Activated naive CD8-positive, alpha-beta T cell treated with anti-CD3 and anti-CD28 coated beads, Interleukin-2, amount 50 U/mL, for 24 hours (primary cell): ENCODE measurements at regions not wholly inside any gene's neighbourhood (a gene's known extent, or its start where the extent isn't known, plus 50 kb on each side); places are given as distances from the start of the nearest gene placed in this dataset.

Experiments
- ATAC-seq: fragments of 150-1000 bp; cut with Tn5 transposase; one replicate; pipeline ENCODE4 v1.10.0; 2021
- DNase-seq: peaks from one replicate; pipeline ENCODE4 v3.0.0; 2021
- H3K27ac Mint-ChIP-seq: one replicate; pipeline ENCODE4 v1.8.0; 2021; ENCODE audit warnings: mild to moderate bottlenecking, mixed read lengths
- H3K27me3 Mint-ChIP-seq: one replicate; pipeline ENCODE4 v1.8.0; 2021; ENCODE audit warnings: mixed read lengths
- H3K36me3 Mint-ChIP-seq: one replicate; pipeline ENCODE4 v1.8.0; 2021; ENCODE audit warnings: low read depth, mixed read lengths
- H3K4me1 Mint-ChIP-seq: one replicate; pipeline ENCODE4 v1.8.0; 2021; ENCODE audit warnings: mixed read lengths
- H3K4me3 Mint-ChIP-seq: one replicate; pipeline ENCODE4 v1.8.0; 2021; ENCODE audit warnings: mild to moderate bottlenecking, moderate library complexity, mixed read lengths
- H3K9me3 Mint-ChIP-seq: one replicate; pipeline ENCODE4 v1.8.0; 2021; ENCODE audit warnings: mixed read lengths

GRCh38 chr3:164687902-164688301 lies 390.4 kb downstream of the SI start:
- Mint-ChIP-seq H3K4me1 (no peaks in the 10 kb centered on the region), H3K27me3 (no peaks in the 10 kb centered on the region), H3K4me3 (no peak overlapping the region), H3K9me3 (peaks cover 6% of the 10 kb centered on the region), H3K36me3 (no peaks in the 10 kb centered on the region), H3K27ac (no peak overlapping the region)
- no peak for DNase-seq
- no peak for ATAC-seq

DNA sequence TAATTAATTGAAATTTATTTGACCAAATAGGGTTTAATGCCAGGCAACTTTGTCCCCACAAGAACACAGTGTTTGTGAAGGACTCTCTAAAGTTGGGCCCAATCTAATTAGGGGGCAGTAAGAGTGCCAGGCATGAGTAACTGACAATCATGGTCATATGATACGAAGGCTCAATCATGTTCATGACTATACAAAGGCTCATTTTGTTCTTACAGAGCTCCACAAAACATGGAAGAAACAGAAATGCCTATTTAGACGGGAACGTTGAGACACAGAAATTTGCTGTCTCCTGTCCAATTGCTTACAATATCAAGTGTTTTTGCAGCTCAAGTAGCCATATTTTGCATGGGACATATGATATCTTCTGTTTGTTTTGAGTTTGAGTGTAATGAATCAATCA lies 391.1 kb downstream of the SI start:
- no peaks in the 10 kb centered on the region for H3K4me1 Mint-ChIP-seq
- ATAC-seq: no peak
- H3K4me3 Mint-ChIP-seq: no peak overlapping the region
- no peak overlapping the region for H3K27ac Mint-ChIP-seq
- peaks cover 7% of the 10 kb centered on the region for H3K9me3 Mint-ChIP-seq
- no peaks in the 10 kb centered on the region for H3K27me3 Mint-ChIP-seq
- DNase-seq: no peak
- H3K36me3 Mint-ChIP-seq: no peaks in the 10 kb centered on the region

DNA sequence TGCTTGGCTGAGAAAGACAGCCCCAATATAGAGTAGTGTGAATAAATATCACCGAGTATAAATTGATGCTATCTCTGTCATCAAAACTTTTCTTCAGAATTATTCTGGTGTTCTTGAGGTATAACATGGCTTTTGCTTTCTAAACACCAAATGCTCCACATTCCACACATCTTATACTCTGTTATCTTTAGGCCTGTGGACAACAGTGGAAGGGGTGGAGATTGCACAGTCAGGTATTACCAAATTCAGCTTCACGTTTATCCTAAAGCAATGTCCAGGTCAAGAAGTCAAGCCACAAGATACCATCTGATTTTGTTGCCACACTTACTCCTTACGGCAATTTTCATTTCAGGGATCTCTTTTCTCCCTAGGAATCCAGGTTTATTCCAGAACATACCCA lies 394.8 kb downstream of the SI start:
- ATAC-seq: no peak
- H3K4me1 Mint-ChIP-seq: no peaks in the 10 kb centered on the region
- peaks cover 12% of the 10 kb centered on the region for H3K9me3 Mint-ChIP-seq
- H3K4me3 Mint-ChIP-seq: no peak overlapping the region
- DNase-seq: no peak
- no peaks in the 10 kb centered on the region for H3K27me3 Mint-ChIP-seq
- H3K27ac Mint-ChIP-seq: no peak overlapping the region
- no peaks in the 10 kb centered on the region for H3K36me3 Mint-ChIP-seq

DNA sequence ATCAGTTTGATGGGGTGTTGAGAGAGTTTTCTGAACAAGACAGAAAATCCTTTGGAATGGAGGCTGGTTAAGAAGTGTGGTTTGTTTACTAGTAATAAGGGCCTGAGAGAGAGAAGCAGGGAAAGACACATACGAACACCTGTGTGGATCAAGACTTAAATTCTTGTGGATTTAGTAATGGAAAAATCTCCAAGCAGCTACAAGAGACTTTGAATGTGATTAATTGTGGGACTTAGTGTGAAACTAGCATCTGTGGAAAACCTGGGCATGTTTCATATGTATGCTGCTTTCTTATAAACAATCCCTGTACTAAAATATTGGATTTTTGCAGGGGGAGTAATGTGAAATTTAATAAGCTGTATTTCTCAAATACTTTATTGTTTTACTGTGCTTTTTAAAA lies 399.1 kb downstream of the SI start:
- H3K36me3 Mint-ChIP-seq: no peaks in the 10 kb centered on the region
- no peaks in the 10 kb centered on the region for H3K27me3 Mint-ChIP-seq

GRCh38 chr3:164677317-164677716 lies 401.0 kb downstream of the SI start:
- ATAC-seq (no peak), DNase-seq (no peak)
- H3K27me3 Mint-ChIP-seq: no peaks in the 10 kb centered on the region
- H3K4me1 Mint-ChIP-seq: no peaks in the 10 kb centered on the region
- H3K9me3 Mint-ChIP-seq: peaks cover 14% of the 10 kb centered on the region
- no peak overlapping the region for H3K27ac Mint-ChIP-seq
- no peak overlapping the region for H3K4me3 Mint-ChIP-seq
- no peaks in the 10 kb centered on the region for H3K36me3 Mint-ChIP-seq

More for the DNA sequence above, 399.1 kb downstream of the SI start:
- ATAC-seq (no peak), DNase-seq (no peak)
- H3K9me3 Mint-ChIP-seq: peaks cover 7% of the 10 kb centered on the region
- H3K27ac Mint-ChIP-seq: no peak overlapping the region
- H3K4me1 Mint-ChIP-seq: no peaks in the 10 kb centered on the region
- no peak overlapping the region for H3K4me3 Mint-ChIP-seq

DNA sequence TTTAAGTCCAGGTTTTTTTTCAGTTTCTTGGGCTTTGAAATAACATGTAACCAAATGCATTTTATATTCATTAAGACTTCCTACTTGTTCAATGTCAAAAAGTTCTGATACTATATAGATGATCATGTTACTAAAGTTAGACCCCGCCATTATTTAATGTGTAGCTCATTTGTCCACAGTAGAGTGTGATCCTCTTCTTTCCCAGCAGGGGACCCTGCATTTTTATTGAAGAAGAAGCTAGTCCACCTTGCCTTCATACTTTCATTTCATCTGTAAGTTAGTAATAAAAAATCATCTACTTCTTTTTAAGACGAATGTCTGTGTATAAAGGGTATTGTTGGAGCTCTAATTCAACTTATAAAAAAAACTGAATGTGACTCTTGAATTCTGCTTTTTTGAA lies 404.6 kb downstream of the SI start:
- Mint-ChIP-seq H3K27me3 (no peaks in the 10 kb centered on the region), H3K4me1 (no peaks in the 10 kb centered on the region), H3K27ac (no peak overlapping the region), H3K4me3 (no peak overlapping the region), H3K9me3 (peaks cover 14% of the 10 kb centered on the region), H3K36me3 (no peaks in the 10 kb centered on the region)
- ATAC-seq (no peak), DNase-seq (no peak)

DNA sequence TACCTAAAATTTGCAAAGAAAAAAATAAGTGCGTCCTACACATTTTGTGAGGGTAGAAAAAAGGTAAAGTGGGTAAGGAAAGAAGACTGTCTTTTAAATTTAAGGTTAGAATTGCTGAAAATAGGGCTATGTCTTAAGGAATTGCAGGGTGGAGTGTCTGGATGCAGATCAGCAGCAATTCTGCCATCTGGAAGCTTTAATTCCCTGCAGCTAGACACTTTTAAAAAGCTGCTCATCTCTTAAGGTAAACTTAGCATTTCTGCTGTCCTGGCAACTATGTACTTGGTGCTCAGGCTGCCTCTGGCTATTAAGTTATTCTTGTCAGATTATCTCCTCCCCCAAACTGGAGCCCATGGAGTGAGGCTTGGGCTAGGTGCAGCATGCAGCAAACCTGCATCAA lies 420.2 kb downstream of the SI start:
- Mint-ChIP-seq H3K9me3 (no peaks in the 10 kb centered on the region), H3K27me3 (no peaks in the 10 kb centered on the region), H3K4me3 (no peak overlapping the region), H3K27ac (no peak overlapping the region), H3K36me3 (no peaks in the 10 kb centered on the region), H3K4me1 (no peaks in the 10 kb centered on the region)
- DNase-seq (no peak), ATAC-seq (no peak)

GRCh38 chr3:164657631-164658030 lies 420.7 kb downstream of the SI start:
- no peak for ATAC-seq
- no peaks in the 10 kb centered on the region for H3K9me3 Mint-ChIP-seq
- H3K27me3 Mint-ChIP-seq: no peaks in the 10 kb centered on the region
- H3K4me3 Mint-ChIP-seq: no peak overlapping the region
- H3K4me1 Mint-ChIP-seq: no peaks in the 10 kb centered on the region
- H3K36me3 Mint-ChIP-seq: no peaks in the 10 kb centered on the region
- no peak overlapping the region for H3K27ac Mint-ChIP-seq
- no peak for DNase-seq

- DNase-seq (no peak), ATAC-seq (no peak)
- Mint-ChIP-seq H3K4me3 (no peak overlapping the region), H3K36me3 (no peaks in the 10 kb centered on the region), H3K27ac (no peak overlapping the region), H3K9me3 (no peaks in the 10 kb centered on the region), H3K27me3 (no peaks in the 10 kb centered on the region), H3K4me1 (no peaks in the 10 kb centered on the region)
These were observed 422.8 kb downstream of the SI start for GRCh38 chr3:164655462-164655861.

DNA sequence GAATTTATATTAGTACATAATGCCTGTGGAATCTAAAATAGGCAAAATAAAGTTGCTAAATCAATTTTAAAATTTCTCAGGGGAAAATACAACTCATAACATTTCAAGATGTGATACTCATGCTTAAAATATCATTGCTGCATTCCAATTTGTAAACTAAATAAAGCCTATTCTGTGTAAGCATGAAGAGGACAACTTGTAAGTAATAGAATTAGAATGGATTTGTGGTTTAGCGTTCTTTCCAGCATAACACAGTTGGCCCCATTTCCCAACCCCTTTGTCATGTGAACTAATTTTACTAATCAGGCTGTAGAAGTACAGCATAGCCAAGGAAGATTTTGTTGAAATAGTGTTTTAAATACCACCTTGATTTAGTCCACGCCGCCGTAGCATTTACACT lies 437.2 kb downstream of the SI start:
- no peak for ATAC-seq
- Mint-ChIP-seq H3K36me3 (no peaks in the 10 kb centered on the region), H3K9me3 (peaks cover 13% of the 10 kb centered on the region), H3K27ac (no peak overlapping the region), H3K4me1 (no peaks in the 10 kb centered on the region), H3K27me3 (no peaks in the 10 kb centered on the region), H3K4me3 (no peak overlapping the region)
- DNase-seq: no peak

DNA sequence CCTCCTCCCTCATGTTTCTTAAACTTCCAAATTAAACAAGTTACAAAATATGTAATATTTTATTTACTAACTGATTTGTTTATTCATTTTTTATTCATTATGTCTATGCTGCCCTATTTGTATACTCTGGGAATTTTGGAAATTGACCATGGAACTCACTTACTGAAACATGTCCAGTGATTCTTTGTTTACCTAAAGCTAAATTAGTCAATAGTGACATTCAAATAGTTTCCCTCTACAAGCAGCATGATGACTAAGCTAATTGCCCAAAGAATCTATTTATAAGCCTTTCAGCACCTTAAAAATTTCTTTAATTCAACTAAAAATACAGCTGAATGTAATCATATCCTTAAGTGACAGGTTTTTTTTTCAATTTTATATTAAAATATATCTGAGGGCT lies 437.7 kb downstream of the SI start:
- no peaks in the 10 kb centered on the region for H3K27me3 Mint-ChIP-seq
- H3K27ac Mint-ChIP-seq: no peak overlapping the region
- peaks cover 9% of the 10 kb centered on the region for H3K9me3 Mint-ChIP-seq
- no peaks in the 10 kb centered on the region for H3K4me1 Mint-ChIP-seq
- H3K36me3 Mint-ChIP-seq: no peaks in the 10 kb centered on the region
- H3K4me3 Mint-ChIP-seq: no peak overlapping the region
- ATAC-seq (no peak), DNase-seq (no peak)

DNA sequence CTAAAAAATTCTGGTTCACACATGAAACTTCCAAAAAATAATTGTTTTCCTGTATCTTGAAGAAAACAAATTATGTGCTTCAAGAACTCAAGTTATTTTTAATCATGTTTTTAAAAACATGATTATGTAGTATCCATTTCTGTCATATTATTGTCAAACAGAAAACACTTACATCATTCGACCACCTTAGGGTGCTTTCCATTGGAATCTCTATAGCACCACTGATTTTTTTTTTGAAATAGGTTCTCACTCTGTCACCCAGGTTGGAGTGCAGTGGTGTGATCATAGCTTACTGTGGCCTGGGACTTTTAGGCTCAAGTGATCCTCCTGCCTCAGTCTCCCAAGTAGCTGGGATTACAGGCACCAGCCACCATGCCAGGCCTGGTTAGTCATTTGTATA lies 457.3 kb downstream of the SI start:
- Mint-ChIP-seq H3K9me3 (no peaks in the 10 kb centered on the region), H3K27me3 (no peaks in the 10 kb centered on the region), H3K27ac (no peak overlapping the region), H3K4me1 (no peaks in the 10 kb centered on the region), H3K36me3 (no peaks in the 10 kb centered on the region), H3K4me3 (no peak overlapping the region)
- ATAC-seq (no peak), DNase-seq (no peak)

- Mint-ChIP-seq H3K4me3 (no peak overlapping the region), H3K4me1 (no peaks in the 10 kb centered on the region), H3K27me3 (no peaks in the 10 kb centered on the region), H3K9me3 (no peaks in the 10 kb centered on the region), H3K36me3 (no peaks in the 10 kb centered on the region), H3K27ac (no peak overlapping the region)
- no peak for DNase-seq
- ATAC-seq: no peak
These were observed 457.9 kb downstream of the SI start for GRCh38 chr3:164620423-164620822.

DNA sequence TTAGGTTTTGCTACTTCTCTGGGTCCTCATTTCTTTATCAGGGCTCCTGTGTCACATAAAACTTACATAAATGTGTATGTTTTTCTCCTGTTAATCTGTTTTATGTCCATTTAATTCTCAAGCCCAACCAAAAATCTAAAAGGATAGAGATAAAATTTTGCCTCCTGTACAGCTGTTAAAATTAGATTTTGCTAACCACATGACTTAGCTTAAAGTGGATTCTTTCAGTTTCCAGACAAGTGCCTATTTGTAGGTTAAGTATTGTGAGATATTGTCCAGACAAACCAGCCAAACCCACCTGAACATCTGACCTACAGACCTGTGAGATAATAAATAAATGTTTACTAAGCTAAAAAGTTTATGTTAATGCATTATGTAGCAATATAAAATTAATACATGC lies 465.5 kb downstream of the SI start:
- Mint-ChIP-seq H3K36me3 (no peaks in the 10 kb centered on the region), H3K4me1 (no peaks in the 10 kb centered on the region), H3K27ac (no peak overlapping the region), H3K4me3 (no peak overlapping the region), H3K27me3 (no peaks in the 10 kb centered on the region), H3K9me3 (no peaks in the 10 kb centered on the region)
- no peak for ATAC-seq
- DNase-seq: no peak

DNA sequence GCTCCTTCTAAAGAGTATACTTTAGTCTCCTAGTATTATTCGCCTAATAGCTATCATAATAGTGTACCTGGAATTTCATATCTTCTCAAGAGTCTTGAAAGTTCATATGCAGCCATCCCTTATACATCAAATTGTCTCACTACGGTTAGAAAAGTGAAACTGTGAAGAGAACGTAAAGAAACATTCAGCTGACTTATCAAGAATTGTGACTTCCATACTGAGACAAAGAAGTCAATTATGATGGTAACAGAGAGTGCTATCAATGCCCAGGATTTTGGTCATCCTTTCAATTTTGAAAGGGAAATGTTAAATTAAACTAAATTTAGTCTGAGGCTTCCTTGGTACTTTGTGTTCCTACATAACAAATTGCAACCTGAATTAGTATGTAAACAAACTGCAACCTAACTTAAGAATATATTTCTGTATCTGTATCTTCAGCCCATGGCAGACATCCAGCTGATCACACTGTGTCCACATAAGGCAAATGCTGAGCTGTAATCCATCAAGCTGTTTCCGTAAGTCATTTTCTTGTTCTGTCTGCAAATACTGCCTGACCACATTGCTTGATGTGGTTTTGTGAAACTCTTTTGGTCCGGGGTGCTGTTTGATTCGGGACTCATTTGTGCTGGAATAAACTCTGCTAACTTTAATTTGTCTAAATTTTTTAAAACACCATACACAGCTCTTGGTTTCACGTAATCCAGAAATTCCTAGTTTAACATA lies 469.6 kb downstream of the SI start:
- Mint-ChIP-seq H3K36me3 (no peaks in the 10 kb centered on the region), H3K9me3 (peaks cover 9% of the 10 kb centered on the region), H3K27ac (no peak overlapping the region), H3K4me3 (no peak overlapping the region), H3K27me3 (no peaks in the 10 kb centered on the region), H3K4me1 (no peaks in the 10 kb centered on the region)
- DNase-seq (no peak), ATAC-seq (no peak)

DNA sequence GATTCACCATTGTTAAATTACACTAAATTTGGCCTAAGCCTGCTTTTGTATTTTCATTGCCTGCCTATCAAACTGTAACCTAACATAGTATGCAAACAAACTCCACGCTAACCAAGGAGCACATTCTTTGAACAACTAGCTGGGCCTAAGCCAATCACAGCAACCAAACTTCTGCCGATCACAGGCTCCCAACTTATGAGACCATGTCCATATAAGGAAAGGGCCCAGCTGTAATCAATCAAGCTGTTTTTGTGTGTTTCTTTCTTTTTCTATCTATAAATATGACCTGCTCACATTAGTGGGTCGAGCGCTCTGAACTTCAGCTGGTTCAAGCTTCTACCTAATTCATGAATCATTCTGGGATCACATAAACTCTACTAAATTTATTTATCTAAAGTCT lies 473.6 kb downstream of the SI start:
- H3K27ac Mint-ChIP-seq: no peak overlapping the region
- no peak overlapping the region for H3K4me3 Mint-ChIP-seq

More for the DNA sequence above, 473.6 kb downstream of the SI start:
- no peak for DNase-seq
- ATAC-seq: no peak
- Mint-ChIP-seq H3K4me1 (no peaks in the 10 kb centered on the region), H3K9me3 (peaks cover 12% of the 10 kb centered on the region), H3K27me3 (no peaks in the 10 kb centered on the region), H3K36me3 (no peaks in the 10 kb centered on the region)
